HepG2 (cell line): ENCODE measurements at regions not wholly inside any gene's neighbourhood (a gene's known extent, or its start where the extent isn't known, plus 50 kb on each side); places are given as distances from the start of the nearest gene placed in this dataset.

Experiments
- ATAC-seq: fragments of 200-7000 bp; cut with Tn5 transposase; 3 replicates; pipeline ENCODE4 v1.9.1; 2020; ENCODE audit warnings: mild to moderate bottlenecking, moderate library complexity
- BruUV-seq: library from RNA; stranded (reverse); fragments of 400-500 nt; replicated peaks from 2 replicates; lab custom pipeline; 2021; lab: Mats Ljungman, UMichigan
- CTCF ChIA-PET: fragments of 300-600 bp; formaldehyde crosslinking; extraction: SDS; loops from one replicate; lab custom pipeline; 2021; ENCODE audit warnings: low total read pairs, inconsistent platforms, low intra/inter-chr PET ratio; lab: Yijun Ruan, JAX
- POLR2A ChIA-PET: fragments of 350-600 bp; sonication (Branson Sonifier 250); formaldehyde crosslinking; loops from one replicate; lab custom pipeline; 2020; ENCODE audit warnings: antibody characterized with exemption, inconsistent platforms; lab: Yijun Ruan, JAX
- DNase-seq: peaks from one replicate; pipeline ENCODE4 v3.0.0-alpha.2; 2015; ENCODE audit warnings: low spot score
- FAIRE-seq: peaks from 3 replicates; lab custom pipeline; 2011; peaks lifted over from hg19 to GRCh38; lab: Jason Lieb, UNC
- H2AFZ ChIP-seq: one replicate; pipeline ENCODE4 v1.6.1; 2011; ENCODE audit warnings: low read length, inconsistent platforms
- H3K27ac ChIP-seq: fragments of 300-600 bp; 3 replicates; pipeline ENCODE4 v1.8.0; 2011; ENCODE audit warnings: mixed run types, mild to moderate bottlenecking, mixed read lengths, low read length, inconsistent platforms; ENCODE audit not compliant: insufficient read depth; ENCODE audit errors: extremely low read length
- H3K27me3 ChIP-seq, 2 experiments: fragments of 200-600 bp in 1 of 2; 2 replicates in 1 of 2; 3 replicates in 1 of 2; pipeline versions ENCODE4 v1.6.0 to v1.8.0; 2011; ENCODE audit warnings: low read length in 2 of 2, mild to moderate bottlenecking in 2 of 2, moderate library complexity in 2 of 2, inconsistent platforms in 1 of 2; ENCODE audit not compliant: insufficient read depth in 2 of 2, control insufficient read depth in 1 of 2
- H3K36me3 ChIP-seq, 2 experiments: fragments of 200-600 bp in 1 of 2; replicated peaks in 1 of 2; 2 replicates in 1 of 2; 3 replicates in 1 of 2; pipeline versions ENCODE4 v1.5.1 to v1.8.0; 2011; ENCODE audit warnings: low read length in 2 of 2, inconsistent platforms in 1 of 2; ENCODE audit not compliant: insufficient read depth in 2 of 2, control insufficient read depth in 1 of 2
- H3K4me1 ChIP-seq: 2 replicates; pipeline ENCODE4 v1.5.1; 2012; ENCODE audit warnings: low read length, inconsistent platforms; ENCODE audit not compliant: insufficient read depth
- H3K4me2 ChIP-seq: 2 replicates; pipeline ENCODE4 v1.6.0; 2011; ENCODE audit warnings: low read depth, low read length, inconsistent platforms
- H3K4me3 ChIP-seq, 3 experiments: fragments of 200-600 bp in 1 of 3; sonication (generic), shearing (Covaris generic) in 1 of 3; replicated peaks in 1 of 3; 2 replicates each; pipeline ENCODE4 v1.5.1; 2011 to 2016; ENCODE audit warnings: low read length in 3 of 3, inconsistent platforms in 2 of 3, low read depth in 2 of 3, mild to moderate bottlenecking in 2 of 3, control low read depth in 1 of 3, mixed read lengths in 1 of 3; ENCODE audit not compliant: insufficient read depth in 1 of 3
- H3K79me2 ChIP-seq: one replicate; pipeline ENCODE4 v1.6.1; 2011; ENCODE audit warnings: low read length, inconsistent platforms; ENCODE audit not compliant: insufficient read depth
- H3K9ac ChIP-seq: 2 replicates; pipeline ENCODE4 v1.6.0; 2011; ENCODE audit warnings: mild to moderate bottlenecking, low read depth, low read length, inconsistent platforms; ENCODE audit not compliant: insufficient read depth
- H3K9me3 ChIP-seq: 2 replicates; pipeline ENCODE4 v1.5.1; 2012; ENCODE audit warnings: mild to moderate bottlenecking, low read length
- H4K20me1 ChIP-seq: 2 replicates; pipeline ENCODE4 v1.6.0; 2011; ENCODE audit warnings: inconsistent platforms, mild to moderate bottlenecking, low read length, moderate library complexity; ENCODE audit not compliant: insufficient read depth
- AGO1 ChIP-seq: fragments of 200-400 bp; formaldehyde crosslinking; IDR thresholded peaks from 2 replicates; pipeline ENCODE4 v1.6.1; 2017; ENCODE audit warnings: mild to moderate bottlenecking, low read depth, low read length, moderate library complexity; ENCODE audit not compliant: poor library complexity, severe bottlenecking
- DMAP1 ChIP-seq: IDR thresholded peaks from 2 replicates; pipeline ENCODE4 v1.6.1; 2016
- HMG20B ChIP-seq: conservative IDR thresholded peaks from 2 replicates; pipeline ENCODE4 v1.6.1; 2016; ENCODE audit warnings: missing genetic modification reagents, missing compliant biosample characterization
- MTF2 ChIP-seq: sonication (generic); formaldehyde crosslinking; IDR thresholded peaks from 2 replicates; pipeline ENCODE4 v1.5.0; 2020; ENCODE audit warnings: missing genetic modification reagents, borderline replicate concordance
- NR2C2 ChIP-seq: sonication (generic); formaldehyde crosslinking; IDR thresholded peaks from 2 replicates; pipeline ENCODE4 v1.4.0; 2020; ENCODE audit warnings: missing genetic modification reagents, mild to moderate bottlenecking, moderate library complexity, borderline replicate concordance
- SIX1 ChIP-seq: sonication (generic); formaldehyde crosslinking; IDR thresholded peaks from 2 replicates; pipeline ENCODE4 v1.4.0; 2020; ENCODE audit warnings: missing genetic modification reagents, borderline replicate concordance
- SRSF9 ChIP-seq: fragments of 200-400 bp; formaldehyde crosslinking; IDR thresholded peaks from 2 replicates; pipeline ENCODE4 v1.6.1; 2018; ENCODE audit warnings: borderline replicate concordance, mild to moderate bottlenecking, low read depth, low read length; ENCODE audit not compliant: insufficient read depth, poor library complexity, severe bottlenecking
- TOE1 ChIP-seq: sonication (generic); formaldehyde crosslinking; IDR thresholded peaks from 2 replicates; pipeline ENCODE4 v1.4.0; 2020; ENCODE audit warnings: mild to moderate bottlenecking, missing genetic modification reagents
- ZNF20 ChIP-seq: sonication (generic); formaldehyde crosslinking; IDR thresholded peaks from 2 replicates; pipeline ENCODE4 v1.4.0; 2020; ENCODE audit warnings: mild to moderate bottlenecking, moderate library complexity, missing genetic modification reagents
- ZNF207 ChIP-seq: fragments of 450-650 bp; IDR thresholded peaks from 2 replicates; pipeline ENCODE4 v1.6.1; 2016; ENCODE audit warnings: antibody characterized with exemption, borderline replicate concordance
- ZNF660 ChIP-seq: sonication (generic); formaldehyde crosslinking; IDR thresholded peaks from 2 replicates; pipeline ENCODE4 v1.5.1; 2020; ENCODE audit warnings: mild to moderate bottlenecking, low read depth, missing genetic modification reagents, borderline replicate concordance
- ZNF768 ChIP-seq: sonication (generic); formaldehyde crosslinking; IDR thresholded peaks from 2 replicates; pipeline ENCODE4 v1.4.0; 2020; ENCODE audit warnings: missing genetic modification reagents
- ZNF83 ChIP-seq: sonication (generic); formaldehyde crosslinking; IDR thresholded peaks from 2 replicates; pipeline ENCODE4 v1.4.0; 2020; ENCODE audit warnings: missing genetic modification reagents, mild to moderate bottlenecking, borderline replicate concordance
- WGBS: methylation state at CpG from one replicate; pipeline ENCODE4 v1.1.6; 2017; ENCODE audit warnings: low lambda C conversion rate; 5-methylcytosine and 5-hydroxymethylcytosine counted together
- in situ Hi-C: cut with HindIII; loops from 2 replicates; pipeline ENCODE4 v1.10.0; 2017; ENCODE audit warnings: low pct_unique_long_range_greater_than_20kb; ENCODE audit not compliant: extremely low pct_ligation_motif_present
- intact Hi-C: fragments of 100-400 bp; cut with micrococcal nuclease; formaldehyde crosslinking; loops from one replicate; pipeline ENCODE4 v1.10.0; 2022; ENCODE audit not compliant: unreplicated experiment

DNA sequence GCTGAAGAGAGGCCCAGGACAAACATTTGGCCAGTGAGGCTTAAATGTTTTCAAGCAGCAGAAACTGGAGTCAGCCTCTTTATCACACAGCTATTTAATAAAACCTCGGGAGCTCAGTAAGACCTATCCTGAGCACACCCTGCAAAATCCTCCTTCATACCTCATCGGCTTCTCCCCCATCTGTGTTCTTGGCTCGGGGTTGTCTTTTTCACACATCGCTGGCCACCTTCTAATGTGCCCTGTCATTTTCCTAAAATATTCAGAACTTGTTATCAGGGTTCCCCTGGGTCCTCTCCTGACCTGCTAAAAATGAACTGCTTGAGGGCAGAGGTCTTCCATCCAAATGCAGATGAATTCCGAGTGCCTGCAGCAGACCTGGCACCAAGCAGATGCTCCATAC is 310.3 kb upstream of the AKR1E2 start:
- in situ Hi-C loops (no loop called here), intact Hi-C loops (no loop called here)
- BruUV-seq = no TSS peak
- ChIA-PET POLR2A (no interaction called here), CTCF (no interaction called here)
- FAIRE-seq (no peak), DNase-seq (no peak), ATAC-seq (no peak)
- no peak for TF ChIP-seq ZNF768 (CRISPR knock-in tag)
- no peak for TF ChIP-seq SRSF9
- no peak for TF ChIP-seq MTF2 (CRISPR knock-in tag)
- no peak for TF ChIP-seq TOE1 (CRISPR knock-in tag)
- no peak for TF ChIP-seq SIX1
- no peak for TF ChIP-seq ZNF207
- no peak for TF ChIP-seq ZNF20 (CRISPR knock-in tag)
- no peak for TF ChIP-seq ZNF660 (CRISPR knock-in tag)
- TF ChIP-seq DMAP1 (CRISPR knock-in tag) = no peak
- no peak for TF ChIP-seq HMG20B (CRISPR knock-in tag)
- TF ChIP-seq ZNF83 (CRISPR knock-in tag) = no peak
- TF ChIP-seq AGO1 = no peak
- TF ChIP-seq NR2C2 = no peak
- no peak overlapping the region for H3K27ac ChIP-seq
- H3K36me3 ChIP-seq = no peaks in the 10 kb centered on the region
- no peak overlapping the region for H2AFZ ChIP-seq
- H3K79me2 ChIP-seq = no peaks in the 10 kb centered on the region
- no peak overlapping the region for H3K4me2 ChIP-seq
- WGBS = 9% methylated on average over 5 of the region's 5 CpGs
- H3K4me3 ChIP-seq = no peak overlapping the region
- no peaks in the 10 kb centered on the region for H3K9me3 ChIP-seq
- no peaks in the 10 kb centered on the region for H3K4me1 ChIP-seq
- H3K9ac ChIP-seq = no peak overlapping the region
- no peaks in the 10 kb centered on the region for H3K27me3 ChIP-seq
- H4K20me1 ChIP-seq = no peaks in the 10 kb centered on the region
